Smooth muscle cell (in vitro differentiated cells): ENCODE measurements at regions not wholly inside any gene's neighbourhood (a gene's known extent, or its start where the extent isn't known, plus 50 kb on each side); places are given as distances from the start of the nearest gene placed in this dataset.

Experiments used
- DNase-seq: peaks from one replicate; lab custom pipeline; 2025; ENCODE audit not compliant: unreplicated experiment; lab: John Stamatoyannopoulos, UW
- H2AFZ ChIP-seq: fragments of 200-600 bp; sonication (generic); 2 replicates; pipeline ENCODE4 v1.6.0; 2016; ENCODE audit warnings: antibody characterized with exemption, low read depth, mild to moderate bottlenecking
- H3F3A ChIP-seq: fragments of 200-600 bp; sonication (generic); 2 replicates; pipeline ENCODE4 v1.6.0; 2017; ENCODE audit warnings: antibody characterized with exemption, low read depth
- H3K27ac ChIP-seq: fragments of 200-600 bp; sonication (generic); 2 replicates; pipeline ENCODE4 v1.5.1; 2016; ENCODE audit warnings: low read depth, mild to moderate bottlenecking
- H3K27me3 ChIP-seq: fragments of 200-600 bp; sonication (generic); 2 replicates; pipeline ENCODE4 v1.6.1; 2016; ENCODE audit warnings: low read depth, mild to moderate bottlenecking
- H3K36me3 ChIP-seq: fragments of 200-600 bp; sonication (generic); 2 replicates; pipeline ENCODE4 v1.5.1; 2016; ENCODE audit warnings: low read depth
- H3K4me1 ChIP-seq: fragments of 200-600 bp; sonication (generic); 2 replicates; pipeline ENCODE4 v1.5.1; 2016; ENCODE audit warnings: low read depth
- H3K4me2 ChIP-seq: fragments of 200-600 bp; sonication (generic); 2 replicates; pipeline ENCODE4 v1.6.0; 2016; ENCODE audit warnings: mild to moderate bottlenecking
- H3K4me3 ChIP-seq: fragments of 200-600 bp; sonication (generic); 2 replicates; pipeline ENCODE4 v1.5.1; 2016; ENCODE audit warnings: mild to moderate bottlenecking
- H3K79me2 ChIP-seq: fragments of 200-600 bp; sonication (generic); 2 replicates; pipeline ENCODE4 v1.6.0; 2016; ENCODE audit warnings: low read depth, mild to moderate bottlenecking
- H3K9ac ChIP-seq: fragments of 200-600 bp; sonication (generic); 2 replicates; pipeline ENCODE4 v1.6.0; 2016; ENCODE audit warnings: low read depth
- H3K9me3 ChIP-seq: fragments of 200-600 bp; sonication (generic); replicated peaks from 2 replicates; pipeline ENCODE4 v1.5.1; 2016; ENCODE audit warnings: low read depth
- H4K20me1 ChIP-seq: fragments of 200-600 bp; sonication (generic); 2 replicates; pipeline ENCODE4 v1.6.0; 2016; ENCODE audit warnings: low read depth
- CTCF ChIP-seq: fragments of 200-600 bp; sonication (generic); IDR thresholded peaks from 2 replicates; pipeline ENCODE4 v1.5.1; 2017; ENCODE audit warnings: borderline replicate concordance, mild to moderate bottlenecking, antibody characterized with exemption; ENCODE audit not compliant: insufficient read depth, poor library complexity, severe bottlenecking
- WGBS: methylation state at CpG from one replicate; pipeline ENCODE4 v1.1.7; 2016; ENCODE audit warnings: low lambda C conversion rate; 5-methylcytosine and 5-hydroxymethylcytosine counted together

GRCh38 chr5:77851176-77852067 lies 75.3 kb upstream of the TBCA start:
- WGBS = 11% methylated on average over 86 of the region's 89 CpGs

DNA sequence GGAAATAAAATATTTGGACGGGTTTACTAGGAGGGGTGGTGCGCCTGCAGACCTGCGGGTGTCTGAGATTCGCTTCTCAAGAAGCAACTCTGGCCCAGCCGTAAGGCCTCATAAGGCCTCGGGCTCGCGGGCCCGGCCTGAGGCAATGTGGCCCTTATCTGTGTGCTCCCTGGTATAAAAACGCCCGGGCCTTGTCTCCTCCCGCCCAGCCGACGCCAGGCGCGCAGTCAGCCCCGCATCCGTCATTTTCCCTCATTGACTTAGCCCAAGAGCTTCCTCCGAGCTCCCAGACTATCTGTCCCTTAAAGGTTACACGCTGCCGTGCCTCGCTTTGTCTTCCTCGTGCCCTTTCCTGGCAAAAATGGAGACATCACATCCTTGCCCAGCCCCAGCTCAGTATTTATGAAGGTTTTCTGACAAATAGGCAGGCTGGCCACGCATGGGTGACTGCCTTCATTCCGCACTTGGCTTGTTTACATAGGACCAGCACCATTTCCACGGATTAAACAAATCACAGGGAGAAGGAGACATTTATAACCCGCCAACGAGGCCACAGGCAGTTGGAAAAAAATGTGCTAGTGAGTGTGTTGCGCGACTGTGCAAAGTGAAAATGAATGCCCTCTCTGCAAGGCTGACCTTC lies 74.5 kb upstream of the TBCA start:
- Histone ChIP-seq H3K79me2 (no peaks in the 10 kb centered on the region), H3K4me2 (peak overlapping the region; percentile 96), H4K20me1 (no peaks in the 10 kb centered on the region), H3F3A (peaks cover 23% of the 10 kb centered on the region), H3K4me3 (peak overlapping the region; percentile 63), H3K4me1 (peaks cover 67% of the 10 kb centered on the region), H3K9ac (no peak overlapping the region), H2AFZ (peak overlapping the region; percentile 96), H3K27ac (no peak overlapping the region), H3K9me3 (no peaks in the 10 kb centered on the region), H3K27me3 (no peaks in the 10 kb centered on the region), H3K36me3 (no peaks in the 10 kb centered on the region)
- no peak for TF ChIP-seq CTCF
- 28% methylated on average over 30 of the region's 30 CpGs for WGBS
- DNase-seq = no peak

More at GRCh38 chr5:77851176-77852067, 75.3 kb upstream of the TBCA start:
- peak overlapping the region; percentile 96 for H2AFZ ChIP-seq
- peak overlapping the region; percentile 96 for H3K4me2 ChIP-seq
- no peaks in the 10 kb centered on the region for H4K20me1 ChIP-seq
- peaks cover 23% of the 10 kb centered on the region for H3F3A ChIP-seq
- peaks cover 60% of the 10 kb centered on the region for H3K4me1 ChIP-seq
- peak overlapping the region; percentile 63 for H3K4me3 ChIP-seq
- H3K27ac ChIP-seq = peak overlapping the region; percentile 51
- DNase-seq = no peak
- H3K27me3 ChIP-seq = no peaks in the 10 kb centered on the region
- no peaks in the 10 kb centered on the region for H3K36me3 ChIP-seq
- no peaks in the 10 kb centered on the region for H3K79me2 ChIP-seq
- peak overlapping the region; percentile 43 for H3K9ac ChIP-seq
- no peaks in the 10 kb centered on the region for H3K9me3 ChIP-seq
- TF ChIP-seq CTCF = no peak

GRCh38 chr5:77849308-77849900 lies 73.3 kb upstream of the TBCA start:
- Histone ChIP-seq H3K27me3 (no peaks in the 10 kb centered on the region), H3K4me2 (no peak overlapping the region), H3K79me2 (no peaks in the 10 kb centered on the region), H3K9me3 (no peaks in the 10 kb centered on the region), H3K9ac (no peak overlapping the region), H3K36me3 (no peaks in the 10 kb centered on the region), H2AFZ (peak overlapping the region; percentile 35), H4K20me1 (no peaks in the 10 kb centered on the region), H3K4me3 (no peak overlapping the region), H3F3A (peaks cover 23% of the 10 kb centered on the region), H3K4me1 (peaks cover 73% of the 10 kb centered on the region), H3K27ac (no peak overlapping the region)
- 84% methylated on average over 6 of the region's 6 CpGs for WGBS
- TF ChIP-seq CTCF = no peak
- DNase-seq = no peak
